ENCODE measurements at regions not wholly inside any gene's neighbourhood (a gene's known extent, or its start where the extent isn't known, plus 50 kb on each side); places are given as distances from the start of the nearest gene placed in this dataset.

DNA sequence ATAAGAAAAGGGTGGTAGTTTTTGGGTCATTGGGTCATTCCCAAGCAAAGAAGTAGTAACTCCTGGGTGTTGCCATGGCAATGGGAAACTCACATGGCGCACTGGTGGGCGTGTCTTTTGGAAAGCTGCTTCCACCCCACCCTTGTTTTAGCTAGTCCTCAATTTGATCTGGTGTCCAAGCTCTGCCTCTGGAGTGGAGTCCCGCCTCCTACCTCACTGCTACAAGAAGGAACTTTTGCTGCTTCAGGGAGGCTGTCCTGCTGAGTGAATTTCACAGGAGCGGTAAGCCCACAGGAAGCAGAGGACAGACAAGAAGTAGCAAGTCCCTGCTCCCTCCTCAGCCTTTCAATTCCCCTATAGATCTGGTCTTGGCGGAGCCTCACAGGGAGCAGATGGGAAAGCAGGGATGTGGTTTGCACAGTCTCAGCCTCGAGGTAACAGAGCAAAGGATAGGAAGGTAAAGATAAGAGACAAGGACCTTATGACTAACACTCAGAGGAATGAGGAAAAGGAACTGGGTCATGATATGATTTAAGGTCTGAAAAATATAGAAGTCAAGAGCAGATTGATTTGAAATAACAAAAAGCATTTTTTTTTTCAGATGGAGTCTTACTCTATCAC lies 700.3 kb downstream of the TNS3 start:
- TF ChIP-seq GATA2 (IDR thresholded peaks at IDR 0.05; ENCODE audit: low read depth, low read length): no peak
- no peak for TF ChIP-seq GATA3 (IDR thresholded peaks at IDR 0.05; ENCODE audit: low read depth, low read length)

All from SH-SY5Y (cell line).